HuH-7 (cell line): ENCODE measurements at regions not wholly inside any gene's neighbourhood (a gene's known extent, or its start where the extent isn't known, plus 50 kb on each side); places are given as distances from the start of the nearest gene placed in this dataset.
A peak's percentile ranks its signal among the peaks of the same experiment; 100 is the strongest.

ENCODE experiments used
- DNase-seq: peaks from one replicate; pipeline ENCODE4 v3.0.0; 2011; ENCODE audit warnings: low spot score

- DNase-seq: no peak
These were observed 180.9 kb downstream of the SUCNR1 start for GRCh38 chr3:152054315-152054714.

GRCh38 chr3:152056073-152056472, 182.6 kb downstream of the SUCNR1 start:
- no peak for DNase-seq

GRCh38 chr3:152056481-152056880, 183.0 kb downstream of the SUCNR1 start:
- DNase-seq: no peak

GRCh38 chr3:152056987-152057386, 183.5 kb downstream of the SUCNR1 start:
- DNase-seq: no peak

GRCh38 chr3:152058856-152059255, 185.4 kb downstream of the SUCNR1 start:
- no peak for DNase-seq

- DNase-seq: no peak
These were observed 187.3 kb downstream of the SUCNR1 start for GRCh38 chr3:152060701-152061100.

- DNase-seq: no peak
These were observed 187.9 kb downstream of the SUCNR1 start for GRCh38 chr3:152061296-152061695.

GRCh38 chr3:152069871-152070270, 196.4 kb downstream of the SUCNR1 start:
- DNase-seq: no peak

GRCh38 chr3:152071315-152071714, 197.4 kb upstream of the MBNL1 start:
- DNase-seq: no peak

GRCh38 chr3:152071924-152072323, 196.8 kb upstream of the MBNL1 start:
- peak; percentile 17 for DNase-seq

GRCh38 chr3:152073267-152073666, 195.5 kb upstream of the MBNL1 start:
- DNase-seq: no peak

GRCh38 chr3:152076148-152076547, 192.6 kb upstream of the MBNL1 start:
- DNase-seq: no peak

- no peak for DNase-seq
These were observed 188.7 kb upstream of the MBNL1 start for GRCh38 chr3:152079980-152080379.

GRCh38 chr3:152083135-152083534, 185.6 kb upstream of the MBNL1 start:
- DNase-seq: no peak

GRCh38 chr3:152084441-152085158, 184.1 kb upstream of the MBNL1 start:
- no peak for DNase-seq

GRCh38 chr3:152087153-152087552, 181.6 kb upstream of the MBNL1 start:
- no peak for DNase-seq

GRCh38 chr3:152089528-152089927, 179.2 kb upstream of the MBNL1 start:
- no peak for DNase-seq

GRCh38 chr3:152091725-152092124, 177.0 kb upstream of the MBNL1 start:
- DNase-seq: no peak

- no peak for DNase-seq
These were observed 174.8 kb upstream of the MBNL1 start for GRCh38 chr3:152093901-152094300.

GRCh38 chr3:152094406-152094805, 174.3 kb upstream of the MBNL1 start:
- no peak for DNase-seq

- no peak for DNase-seq
These were observed 173.3 kb upstream of the MBNL1 start for GRCh38 chr3:152095472-152095871.

- DNase-seq: no peak
These were observed 172.3 kb upstream of the MBNL1 start for GRCh38 chr3:152096280-152096906.

GRCh38 chr3:152097120-152097519, 171.6 kb upstream of the MBNL1 start:
- DNase-seq: no peak

GRCh38 chr3:152097770-152098169, 171.0 kb upstream of the MBNL1 start:
- no peak for DNase-seq
